B cell (primary cell): ENCODE measurements at regions not wholly inside any gene's neighbourhood (a gene's known extent, or its start where the extent isn't known, plus 50 kb on each side); places are given as distances from the start of the nearest gene placed in this dataset.
"Not testable (repeated sequence)": the region's sequence is repeated elsewhere in the genome, so short reads cannot be mapped to it uniquely, and the experiment has no call there.

Experiments used
- ATAC-seq: fragments of 200-7000 bp; cut with Tn5 transposase; one replicate; pipeline ENCODE4 v1.10.0; 2021; ENCODE audit warnings: low read depth, mild to moderate bottlenecking, moderate number of reproducible peaks, moderate library complexity
- CTCF ChIA-PET: fragments of 350-600 bp; sonication (Branson Sonifier 250); formaldehyde crosslinking; loops from one replicate; lab custom pipeline; 2021; ENCODE audit warnings: antibody characterized with exemption, inconsistent platforms; lab: Charles Lee
- POLR2A ChIA-PET: fragments of 350-600 bp; sonication (Branson Sonifier 250); formaldehyde crosslinking; loops from one replicate; lab custom pipeline; 2021; ENCODE audit warnings: antibody characterized with exemption; lab: Charles Lee
- DNase-seq: peaks from one replicate; pipeline ENCODE4 v3.0.0; 2013
- H2AFZ ChIP-seq: 2 replicates; pipeline ENCODE4 v1.6.1; 2012; ENCODE audit warnings: mild to moderate bottlenecking, low read depth, low read length; ENCODE audit not compliant: insufficient read depth, poor library complexity, severe bottlenecking
- H3K27ac ChIP-seq, 2 donors: 1 replicate in 1 of 2; 2 replicates in 1 of 2; pipeline ENCODE4 v1.5.1; 2012 to 2013; ENCODE audit warnings: low read length in 2 of 2, mild to moderate bottlenecking in 2 of 2, moderate library complexity in 1 of 2
- H3K27me3 ChIP-seq, 4 experiments: fragments of 200-600 bp in 1 of 4; sonication (generic) in 1 of 4; replicated peaks in 1 of 4; 1 replicate in 2 of 4; 2 replicates in 2 of 4; pipeline versions ENCODE4 v1.6.1 to v1.7.0; 2013 to 2016; ENCODE audit warnings: low read length in 3 of 4, mild to moderate bottlenecking in 2 of 4, mixed read lengths in 1 of 4, moderate library complexity in 1 of 4; ENCODE audit not compliant: insufficient read depth in 4 of 4, control insufficient read depth in 3 of 4; ENCODE audit errors: control extremely low read depth in 1 of 4
- H3K36me3 ChIP-seq, 2 experiments: replicated peaks in 1 of 2; 1 replicate in 1 of 2; 2 replicates in 1 of 2; pipeline versions ENCODE4 v1.6.1 to v1.7.1; 2013; ENCODE audit warnings: low read length in 1 of 2; ENCODE audit not compliant: insufficient read depth in 2 of 2, control insufficient read depth in 1 of 2; ENCODE audit errors: control extremely low read depth in 1 of 2, extremely low read depth in 1 of 2
- H3K4me1 ChIP-seq, 2 donors: fragments of 200-600 bp in 1 of 2; sonication (generic) in 1 of 2; 1 replicate in 1 of 2; 2 replicates in 1 of 2; pipeline versions ENCODE4 v1.5.1 to v1.6.1; 2013 to 2017; ENCODE audit warnings: low read length in 2 of 2; ENCODE audit not compliant: control insufficient read depth in 2 of 2, insufficient read depth in 2 of 2
- H3K4me2 ChIP-seq: replicated peaks from 2 replicates; pipeline ENCODE3; 2012; ENCODE audit warnings: mild to moderate bottlenecking, low read depth, low read length; ENCODE audit not compliant: poor library complexity, severe bottlenecking
- H3K4me3 ChIP-seq, 5 experiments: fragments of 200-600 bp in 1 of 5; sonication (generic) in 1 of 5; 1 replicate in 3 of 5; 2 replicates in 2 of 5; pipeline versions ENCODE4 v1.5.1 to v1.7.0; 2011 to 2016; ENCODE audit warnings: low read length in 4 of 5, mild to moderate bottlenecking in 4 of 5, low read depth in 2 of 5, control low read depth in 1 of 5, moderate library complexity in 1 of 5; ENCODE audit not compliant: insufficient read depth in 1 of 5; ENCODE audit errors: control extremely low read depth in 1 of 5, extremely low read depth in 1 of 5
- H3K79me2 ChIP-seq: fragments of 200-600 bp; sonication (generic); one replicate; pipeline ENCODE4 v1.6.0; 2016; ENCODE audit warnings: low read length; ENCODE audit not compliant: control insufficient read depth, insufficient read depth
- H3K9ac ChIP-seq: fragments of 200-600 bp; sonication (generic); 2 replicates; pipeline ENCODE4 v1.6.1; 2017; ENCODE audit warnings: mild to moderate bottlenecking, low read length, moderate library complexity
- H3K9me3 ChIP-seq, 3 donors: one replicate each; pipeline versions ENCODE4 v1.6.1 to v1.7.1; 2013; ENCODE audit warnings: low read length in 2 of 3; ENCODE audit not compliant: control insufficient read depth in 2 of 3, insufficient read depth in 1 of 3; ENCODE audit errors: control extremely low read depth in 1 of 3
- H4K20me1 ChIP-seq: 2 replicates; pipeline ENCODE4 v1.6.0; 2012; ENCODE audit warnings: mild to moderate bottlenecking, low read length; ENCODE audit not compliant: insufficient read depth, control insufficient read depth, poor library complexity, severe bottlenecking
- H3K27ac Mint-ChIP-seq: one replicate; pipeline ENCODE4 v1.8.0; 2021; ENCODE audit warnings: mixed read lengths
- H3K27me3 Mint-ChIP-seq: one replicate; pipeline ENCODE4 v1.8.0; 2021; ENCODE audit warnings: mixed read lengths
- H3K4me1 Mint-ChIP-seq: one replicate; pipeline ENCODE4 v1.8.0; 2021; ENCODE audit warnings: mixed read lengths
- H3K4me3 Mint-ChIP-seq: one replicate; pipeline ENCODE4 v1.8.0; 2021; ENCODE audit warnings: mixed read lengths
- H3K9me3 Mint-ChIP-seq: one replicate; pipeline ENCODE4 v1.8.0; 2022; ENCODE audit warnings: mixed read lengths; ENCODE audit not compliant: insufficient read depth
- CTCF ChIP-seq: fragments of 200-600 bp; IDR thresholded peaks from one replicate; pipeline ENCODE4 v1.8.0; 2022; ENCODE audit warnings: antibody characterized with exemption, mild to moderate bottlenecking
- EZH2 ChIP-seq: IDR thresholded peaks from 2 replicates; pipeline ENCODE4 v1.6.1; 2012; ENCODE audit warnings: borderline replicate concordance, low read depth, mild to moderate bottlenecking, moderate library complexity, low read length; ENCODE audit not compliant: insufficient read depth, poor library complexity, severe bottlenecking
- WGBS: methylation state at CpG from one replicate; pipeline ENCODE4 v1.1.5; 2013; ENCODE audit warnings: missing lambda C conversion rate; ENCODE audit not compliant: insufficient coverage; 5-methylcytosine and 5-hydroxymethylcytosine counted together
- intact Hi-C: fragments of 100-400 bp; cut with micrococcal nuclease; formaldehyde crosslinking; loops from one replicate; pipeline ENCODE4 v1.10.0; 2022

DNA sequence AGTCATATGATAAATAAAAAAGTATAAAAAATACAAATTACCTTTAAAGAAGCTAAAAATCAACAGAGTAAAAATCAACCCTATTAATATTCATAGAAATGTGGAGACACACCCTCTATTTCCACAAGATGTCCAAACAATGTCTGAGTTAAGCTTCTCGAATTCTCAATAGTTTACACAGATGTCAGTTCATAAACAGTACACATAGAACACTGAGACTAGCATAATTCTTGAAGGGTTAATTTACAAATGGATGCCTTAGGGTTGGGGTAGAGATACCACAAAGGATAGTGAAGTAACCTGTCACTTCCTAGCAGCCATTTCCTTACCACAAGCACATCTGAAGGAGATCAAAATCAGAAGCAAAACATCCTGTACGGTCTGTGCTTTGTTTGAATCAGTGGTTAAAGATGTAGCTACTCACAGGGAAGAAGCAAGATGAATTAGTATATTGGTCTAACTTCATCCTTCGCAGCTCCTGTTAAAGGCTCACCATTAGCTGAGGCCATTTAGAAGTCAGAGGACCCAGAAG lies 2393.9 kb downstream of the ARAP2 start:
- no peaks in the 10 kb centered on the region for H3K4me1 Mint-ChIP-seq
- intact Hi-C loops = no loop called here
- CTCF ChIA-PET = no interaction called here

DNA sequence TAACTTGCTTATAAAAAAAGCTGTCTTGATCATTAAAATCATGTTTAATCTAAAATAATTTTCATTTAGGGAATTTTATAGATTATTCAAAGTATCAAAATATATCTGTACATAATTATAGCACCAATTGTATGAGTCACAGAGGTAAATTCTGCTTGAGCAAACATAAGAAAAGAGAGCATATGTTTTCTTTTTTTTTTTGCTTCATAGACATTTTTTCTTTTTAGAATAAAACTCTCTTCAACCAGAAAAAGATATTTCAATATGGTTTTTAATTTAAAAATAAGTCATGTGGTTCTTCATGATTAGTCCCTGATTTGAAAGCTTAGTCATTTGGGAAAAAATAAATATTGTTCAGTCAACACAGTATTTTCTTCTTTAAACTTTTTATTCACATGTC lies 2390.6 kb downstream of the ARAP2 start:
- DNase-seq, H3K9ac ChIP-seq, H3K79me2 ChIP-seq, CTCF ChIA-PET, H3K4me2 ChIP-seq, H3K27me3 Mint-ChIP-seq, H3K9me3 ChIP-seq, H4K20me1 ChIP-seq, POLR2A ChIA-PET, H3K27me3 ChIP-seq, H3K9me3 Mint-ChIP-seq, H3K27ac Mint-ChIP-seq, ATAC-seq, H3K4me3 ChIP-seq, H2AFZ ChIP-seq, H3K4me3 Mint-ChIP-seq, H3K36me3 ChIP-seq, H3K4me1 Mint-ChIP-seq, H3K4me1 ChIP-seq, H3K27ac ChIP-seq, intact Hi-C loops: not testable (repeated sequence)

More for the DNA sequence above, 2393.9 kb downstream of the ARAP2 start:
- Histone ChIP-seq H3K9ac (no peak overlapping the region), H3K9me3 (peaks cover 0 to 3% (median 0%) of the 10 kb centered on the region in 3 donors), H3K4me3 (no peak overlapping the region), H3K36me3 (no peaks in the 10 kb centered on the region), H2AFZ (no peak overlapping the region), H3K4me2 (no peak overlapping the region), H3K4me1 (no peaks in the 10 kb centered on the region), H3K27me3 (no peaks in the 10 kb centered on the region), H3K27ac (no peak overlapping the region), H3K79me2 (no peaks in the 10 kb centered on the region), H4K20me1 (no peaks in the 10 kb centered on the region)
- DNase-seq (no peak), ATAC-seq (no peak)
- POLR2A ChIA-PET = no interaction called here
- no peak overlapping the region for H3K4me3 Mint-ChIP-seq
- H3K27ac Mint-ChIP-seq = no peak overlapping the region
- peaks cover 8% of the 10 kb centered on the region for H3K9me3 Mint-ChIP-seq
- H3K27me3 Mint-ChIP-seq = no peaks in the 10 kb centered on the region
- 67% methylated on average over 1 of the region's 3 CpGs for WGBS
- no peak for TF ChIP-seq EZH2
- TF ChIP-seq CTCF = no peak
